Keratinocyte (primary cell): ENCODE measurements at regions not wholly inside any gene's neighbourhood (a gene's known extent, or its start where the extent isn't known, plus 50 kb on each side); places are given as distances from the start of the nearest gene placed in this dataset.

Experiments used
- DNase-seq: peaks from one replicate; pipeline ENCODE4 v3.0.0-alpha.2; 2011; ENCODE audit warnings: low read depth, missing footprints, low spot score
- FAIRE-seq: peaks from 2 replicates; lab custom pipeline; 2011; peaks lifted over from hg19 to GRCh38; lab: Jason Lieb, UNC
- H2AFZ ChIP-seq: 2 replicates; pipeline ENCODE4 v1.6.0; 2012; ENCODE audit warnings: low read length, control low read depth, inconsistent platforms; ENCODE audit not compliant: control insufficient read depth
- H3K27ac ChIP-seq: 2 replicates; pipeline ENCODE4 v1.5.1; 2011; ENCODE audit warnings: low read length; ENCODE audit not compliant: control insufficient read depth, insufficient read depth
- H3K27me3 ChIP-seq: 3 replicates; pipeline ENCODE4 v1.6.0; 2011; ENCODE audit warnings: low read length; ENCODE audit not compliant: control insufficient read depth, insufficient read depth; ENCODE audit errors: extremely low read depth
- H3K36me3 ChIP-seq, 2 experiments: 2 replicates in 1 of 2; 3 replicates in 1 of 2; pipeline ENCODE4 v1.5.1; 2011; ENCODE audit warnings: low read length in 2 of 2, mild to moderate bottlenecking in 1 of 2; ENCODE audit not compliant: control insufficient read depth in 2 of 2, insufficient read depth in 2 of 2; ENCODE audit errors: extremely low read depth in 1 of 2
- H3K4me1 ChIP-seq: 3 replicates; pipeline ENCODE4 v1.5.1; 2011; ENCODE audit warnings: low read length; ENCODE audit not compliant: control insufficient read depth, insufficient read depth; ENCODE audit errors: extremely low read depth
- H3K4me2 ChIP-seq: 3 replicates; pipeline ENCODE4 v1.6.0; 2011; ENCODE audit warnings: low read depth, low read length; ENCODE audit not compliant: control insufficient read depth, insufficient read depth; ENCODE audit errors: extremely low read depth
- H3K4me3 ChIP-seq, 3 experiments: fragments of 200-600 bp in 1 of 3; sonication (generic) in 1 of 3; 2 replicates in 2 of 3; 3 replicates in 1 of 3; pipeline ENCODE4 v1.5.1; 2011 to 2016; ENCODE audit warnings: low read length in 3 of 3, mild to moderate bottlenecking in 3 of 3, control low read depth in 2 of 3, inconsistent platforms in 1 of 3, low read depth in 1 of 3, mixed read lengths in 1 of 3, mixed run types in 1 of 3, moderate library complexity in 1 of 3; ENCODE audit not compliant: control insufficient read depth in 2 of 3, insufficient read depth in 2 of 3; ENCODE audit errors: extremely low read depth in 1 of 3
- H3K79me2 ChIP-seq: 2 replicates; pipeline ENCODE4 v1.6.0; 2012; ENCODE audit warnings: low read length; ENCODE audit not compliant: control insufficient read depth, insufficient read depth
- H3K9ac ChIP-seq: 3 replicates; pipeline ENCODE4 v1.6.0; 2011; ENCODE audit warnings: low read length; ENCODE audit not compliant: control insufficient read depth, insufficient read depth; ENCODE audit errors: extremely low read depth
- H3K9me1 ChIP-seq: 3 replicates; pipeline ENCODE4 v1.6.0; 2011; ENCODE audit warnings: low read length; ENCODE audit not compliant: control insufficient read depth, insufficient read depth; ENCODE audit errors: extremely low read depth
- H3K9me3 ChIP-seq: 2 replicates; pipeline ENCODE4 v1.5.1; 2012; ENCODE audit warnings: low read depth, low read length; ENCODE audit not compliant: control insufficient read depth
- H4K20me1 ChIP-seq: 3 replicates; pipeline ENCODE4 v1.6.0; 2011; ENCODE audit warnings: low read length; ENCODE audit not compliant: control insufficient read depth, insufficient read depth; ENCODE audit errors: extremely low read depth
- EZH2 ChIP-seq: IDR thresholded peaks from one replicate; pipeline ENCODE4 v1.6.1; 2012; ENCODE audit warnings: inconsistent platforms, mild to moderate bottlenecking, low read length, moderate library complexity
- dilution Hi-C: fragments of 300-500 bp; cut with MboI; formaldehyde crosslinking; loops from one replicate; pipeline ENCODE4 v1.7.0; 2020; ENCODE audit warnings: low sequenced_read_pairs; ENCODE audit not compliant: extremely low pct_ligation_motif_present
- TF ChIP-seq, protein P1 (sequence below), 3 experiments: IDR thresholded peaks in 1 of 3; conservative IDR thresholded peaks in 1 of 3; optimal IDR thresholded peaks in 1 of 3; 2 replicates in 2 of 3; 3 replicates in 1 of 3; pipeline versions ENCODE3 to v1.5.1; 2011; ENCODE audit warnings: low read length in 3 of 3, mild to moderate bottlenecking in 3 of 3, moderate library complexity in 2 of 3, control low read depth in 1 of 3, inconsistent platforms in 1 of 3; ENCODE audit not compliant: insufficient read depth in 2 of 3; ENCODE audit errors: extremely low read depth in 1 of 3

GRCh38 chr15:25208735-25209134, 230.1 kb downstream of the UBE3A start:
- H3K4me3 ChIP-seq, result no peak overlapping the region
- no peak overlapping the region for H3K9ac ChIP-seq
- no peaks in the 10 kb centered on the region for H3K4me1 ChIP-seq
- no peaks in the 10 kb centered on the region for H4K20me1 ChIP-seq
- DNase-seq, result no peak
- FAIRE-seq, result no peak
- TF ChIP-seq, protein P1, sequence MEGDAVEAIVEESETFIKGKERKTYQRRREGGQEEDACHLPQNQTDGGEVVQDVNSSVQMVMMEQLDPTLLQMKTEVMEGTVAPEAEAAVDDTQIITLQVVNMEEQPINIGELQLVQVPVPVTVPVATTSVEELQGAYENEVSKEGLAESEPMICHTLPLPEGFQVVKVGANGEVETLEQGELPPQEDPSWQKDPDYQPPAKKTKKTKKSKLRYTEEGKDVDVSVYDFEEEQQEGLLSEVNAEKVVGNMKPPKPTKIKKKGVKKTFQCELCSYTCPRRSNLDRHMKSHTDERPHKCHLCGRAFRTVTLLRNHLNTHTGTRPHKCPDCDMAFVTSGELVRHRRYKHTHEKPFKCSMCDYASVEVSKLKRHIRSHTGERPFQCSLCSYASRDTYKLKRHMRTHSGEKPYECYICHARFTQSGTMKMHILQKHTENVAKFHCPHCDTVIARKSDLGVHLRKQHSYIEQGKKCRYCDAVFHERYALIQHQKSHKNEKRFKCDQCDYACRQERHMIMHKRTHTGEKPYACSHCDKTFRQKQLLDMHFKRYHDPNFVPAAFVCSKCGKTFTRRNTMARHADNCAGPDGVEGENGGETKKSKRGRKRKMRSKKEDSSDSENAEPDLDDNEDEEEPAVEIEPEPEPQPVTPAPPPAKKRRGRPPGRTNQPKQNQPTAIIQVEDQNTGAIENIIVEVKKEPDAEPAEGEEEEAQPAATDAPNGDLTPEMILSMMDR (optimal IDR thresholded peaks at IDR 0.05 in 1 of 3, IDR thresholded peaks at IDR 0.05 in 1 of 3, conservative IDR thresholded peaks at IDR 0.05 in 1 of 3; ENCODE audit: extremely low read depth in 1 of 3, insufficient read depth in 2 of 3, low read length in 3 of 3), result no peak
- no peak for TF ChIP-seq EZH2
- H3K9me3 ChIP-seq, result peaks cover 33% of the 10 kb centered on the region
- no peaks in the 10 kb centered on the region for H3K36me3 ChIP-seq
- H2AFZ ChIP-seq, result no peak overlapping the region
- no peaks in the 10 kb centered on the region for H3K9me1 ChIP-seq
- H3K79me2 ChIP-seq, result no peaks in the 10 kb centered on the region
- no peak overlapping the region for H3K4me2 ChIP-seq
- no peak overlapping the region for H3K27ac ChIP-seq
- H3K27me3 ChIP-seq, result no peaks in the 10 kb centered on the region
- dilution Hi-C loops, result no loop called here

DNA sequence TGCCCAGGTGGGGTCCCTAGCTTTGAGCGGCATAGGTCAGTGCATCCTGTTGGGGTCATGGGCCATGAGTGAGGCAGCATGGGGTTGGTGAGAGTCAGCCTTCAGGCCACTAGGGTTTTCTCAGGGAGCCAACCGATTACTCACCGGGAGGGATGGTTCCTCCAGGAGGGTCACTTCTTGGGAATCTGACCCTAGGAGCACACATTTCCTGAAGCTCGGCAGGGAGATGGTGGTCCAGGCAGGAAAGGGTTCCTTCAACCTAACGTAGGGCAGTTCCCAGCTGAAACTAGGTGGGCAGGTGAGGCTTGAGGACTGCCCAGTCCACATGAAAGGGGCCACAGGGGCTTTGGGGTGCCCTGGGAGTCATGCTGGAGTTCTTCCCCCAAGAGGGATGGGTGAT, 218.0 kb downstream of the UBE3A start:
- no peak overlapping the region for H3K4me2 ChIP-seq
- dilution Hi-C loops, result no loop called here
- no peaks in the 10 kb centered on the region for H3K27me3 ChIP-seq
- TF ChIP-seq, protein P1 (optimal IDR thresholded peaks at IDR 0.05 in 1 of 3, IDR thresholded peaks at IDR 0.05 in 1 of 3, conservative IDR thresholded peaks at IDR 0.05 in 1 of 3; ENCODE audit: extremely low read depth in 1 of 3, insufficient read depth in 2 of 3, low read length in 3 of 3), result no peak
- no peak for TF ChIP-seq EZH2
- H3K9me3 ChIP-seq, result peaks cover 15% of the 10 kb centered on the region
- H3K27ac ChIP-seq, result no peak overlapping the region
- H3K4me1 ChIP-seq, result no peaks in the 10 kb centered on the region
- FAIRE-seq (no peak), DNase-seq (no peak)
- H2AFZ ChIP-seq, result no peak overlapping the region
- no peak overlapping the region for H3K9ac ChIP-seq
- no peaks in the 10 kb centered on the region for H3K36me3 ChIP-seq
- no peak overlapping the region for H3K4me3 ChIP-seq
- H3K9me1 ChIP-seq, result no peaks in the 10 kb centered on the region
- no peaks in the 10 kb centered on the region for H4K20me1 ChIP-seq
- H3K79me2 ChIP-seq, result no peaks in the 10 kb centered on the region
